Breast epithelium (tissue), 4 donors: ENCODE measurements at regions not wholly inside any gene's neighbourhood (a gene's known extent, or its start where the extent isn't known, plus 50 kb on each side); places are given as distances from the start of the nearest gene placed in this dataset.

ENCODE experiments used
- DNase-seq, 2 donors: peaks; one replicate each; pipeline ENCODE4 v3.0.0-alpha.2; 2019; ENCODE audit warnings: low spot score in 2 of 2
- H3K27ac ChIP-seq, 2 donors: fragments of 200-600 bp; sonication (generic) in 1 of 2; one replicate each; pipeline ENCODE4 v1.5.1; 2016 to 2019; ENCODE audit warnings: mild to moderate bottlenecking in 1 of 2
- H3K27me3 ChIP-seq, 2 donors: fragments of 200-600 bp; sonication (generic) in 1 of 2; one replicate each; pipeline versions ENCODE4 v1.5.1 to v1.6.0; 2017 to 2019; ENCODE audit warnings: control low read depth in 1 of 2, mild to moderate bottlenecking in 1 of 2
- H3K36me3 ChIP-seq: fragments of 200-600 bp; one replicate; pipeline ENCODE4 v1.5.1; 2019
- H3K4me1 ChIP-seq, 2 donors: fragments of 200-600 bp; sonication (generic); one replicate each; pipeline ENCODE4 v1.5.1; 2016 to 2019; ENCODE audit warnings: control low read depth in 1 of 2
- H3K4me3 ChIP-seq, 3 donors: fragments of 200-600 bp; sonication (generic); 1 replicate in 2 of 3; 2 replicates in 1 of 3; pipeline ENCODE4 v1.5.1; 2016 to 2019; ENCODE audit warnings: mild to moderate bottlenecking in 3 of 3, moderate library complexity in 2 of 3
- H3K9me3 ChIP-seq, 2 donors: fragments of 200-600 bp; sonication (generic) in 1 of 2; one replicate each; pipeline ENCODE4 v1.5.1; 2016 to 2019; ENCODE audit warnings: control low read depth in 1 of 2
- POLR2A ChIP-seq: fragments of 450-650 bp; IDR thresholded peaks from one replicate; pipeline ENCODE4 v1.6.1; 2016; ENCODE audit warnings: antibody characterized with exemption, mild to moderate bottlenecking, moderate library complexity
- POLR2AphosphoS5 ChIP-seq, 3 donors: sonication (generic); formaldehyde crosslinking; IDR thresholded peaks; one replicate each; pipeline ENCODE4 v1.6.1; 2017; ENCODE audit warnings: antibody characterized with exemption in 3 of 3
- intact Hi-C: fragments of 100-400 bp; cut with DNase I; formaldehyde crosslinking; loops from one replicate; pipeline ENCODE4 v1.15.1; 2023; ENCODE audit warnings: low total_unique reads
- TF ChIP-seq, protein P1 (sequence below), 3 donors: fragments of 450-650 bp; IDR thresholded peaks; one replicate each; pipeline ENCODE4 v1.5.1; 2016 to 2017; ENCODE audit warnings: antibody characterized with exemption in 3 of 3, mild to moderate bottlenecking in 3 of 3, moderate library complexity in 3 of 3

DNA sequence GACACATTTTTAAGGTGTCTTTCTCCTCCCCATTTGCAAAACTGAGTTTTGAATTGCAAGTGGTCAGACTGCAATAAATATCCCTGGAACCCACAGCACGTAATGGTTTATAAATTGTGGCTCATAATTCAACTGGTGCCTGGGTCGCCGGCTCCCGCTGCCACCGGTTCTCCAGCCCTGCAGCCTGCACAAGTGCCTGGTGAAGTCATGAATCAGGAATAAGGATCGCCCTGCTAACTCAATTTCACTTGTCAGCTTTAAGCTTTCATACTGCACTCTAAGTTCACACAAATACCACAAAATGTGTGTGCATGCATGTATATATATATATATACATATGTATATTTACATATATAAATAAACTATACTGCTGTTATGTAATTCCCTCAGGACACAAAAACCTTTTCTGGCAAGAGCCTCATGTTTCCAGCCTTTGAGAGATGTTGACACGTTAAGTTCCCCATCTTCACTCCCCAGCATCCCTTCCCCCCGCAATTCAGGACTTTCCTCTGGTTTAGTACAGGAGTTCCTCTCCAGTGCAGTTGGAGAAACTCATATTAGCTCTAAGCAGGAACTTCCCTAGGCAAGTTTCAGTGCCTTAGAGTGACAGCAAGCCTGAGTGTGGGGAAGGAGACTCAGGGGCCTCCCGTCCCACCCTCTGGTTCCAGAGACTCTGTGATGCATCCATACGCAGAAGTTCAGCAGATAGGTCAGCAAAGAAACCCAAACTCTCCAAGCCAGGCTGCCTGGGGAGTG, 129.2 kb upstream of the UNC5B start:
- Histone ChIP-seq H3K36me3 (no peaks in the 10 kb centered on the region), H3K27me3 (no peaks in the 10 kb centered on the region), H3K4me3 (no peak overlapping the region), H3K9me3 (no peaks in the 10 kb centered on the region), H3K4me1 (no peaks in the 10 kb centered on the region), H3K27ac (no peak overlapping the region)
- no peak for DNase-seq
- intact Hi-C loops = no loop called here
- TF ChIP-seq POLR2A (no peak), POLR2AphosphoS5 (IDR thresholded peaks at IDR 0.05) (no peak)
- TF ChIP-seq, protein P1, sequence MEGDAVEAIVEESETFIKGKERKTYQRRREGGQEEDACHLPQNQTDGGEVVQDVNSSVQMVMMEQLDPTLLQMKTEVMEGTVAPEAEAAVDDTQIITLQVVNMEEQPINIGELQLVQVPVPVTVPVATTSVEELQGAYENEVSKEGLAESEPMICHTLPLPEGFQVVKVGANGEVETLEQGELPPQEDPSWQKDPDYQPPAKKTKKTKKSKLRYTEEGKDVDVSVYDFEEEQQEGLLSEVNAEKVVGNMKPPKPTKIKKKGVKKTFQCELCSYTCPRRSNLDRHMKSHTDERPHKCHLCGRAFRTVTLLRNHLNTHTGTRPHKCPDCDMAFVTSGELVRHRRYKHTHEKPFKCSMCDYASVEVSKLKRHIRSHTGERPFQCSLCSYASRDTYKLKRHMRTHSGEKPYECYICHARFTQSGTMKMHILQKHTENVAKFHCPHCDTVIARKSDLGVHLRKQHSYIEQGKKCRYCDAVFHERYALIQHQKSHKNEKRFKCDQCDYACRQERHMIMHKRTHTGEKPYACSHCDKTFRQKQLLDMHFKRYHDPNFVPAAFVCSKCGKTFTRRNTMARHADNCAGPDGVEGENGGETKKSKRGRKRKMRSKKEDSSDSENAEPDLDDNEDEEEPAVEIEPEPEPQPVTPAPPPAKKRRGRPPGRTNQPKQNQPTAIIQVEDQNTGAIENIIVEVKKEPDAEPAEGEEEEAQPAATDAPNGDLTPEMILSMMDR (IDR thresholded peaks at IDR 0.05) = no peak

DNA sequence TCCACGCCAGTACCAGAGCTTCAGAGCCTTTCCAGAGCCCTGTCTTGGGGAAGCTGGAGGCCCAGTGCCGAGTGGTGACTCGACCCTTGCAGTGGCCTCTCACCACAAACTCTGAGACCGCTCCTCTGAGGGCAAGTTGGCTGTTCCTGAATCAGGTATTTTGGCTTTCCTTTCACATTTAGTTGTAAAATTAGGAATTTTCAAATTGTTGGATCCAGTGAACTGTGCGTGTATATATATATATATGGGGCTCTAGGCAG, 128.7 kb upstream of the UNC5B start:
- H3K4me1 ChIP-seq = no peaks in the 10 kb centered on the region
- intact Hi-C loops = no loop called here
- no peak overlapping the region for H3K27ac ChIP-seq
- no peaks in the 10 kb centered on the region for H3K9me3 ChIP-seq
- no peaks in the 10 kb centered on the region for H3K36me3 ChIP-seq
- no peak overlapping the region for H3K4me3 ChIP-seq
- DNase-seq = no peak
- TF ChIP-seq, protein P1 (IDR thresholded peaks at IDR 0.05) = no peak
- TF ChIP-seq POLR2AphosphoS5 (IDR thresholded peaks at IDR 0.05) (no peak), POLR2A (no peak)
- H3K27me3 ChIP-seq = no peaks in the 10 kb centered on the region

DNA sequence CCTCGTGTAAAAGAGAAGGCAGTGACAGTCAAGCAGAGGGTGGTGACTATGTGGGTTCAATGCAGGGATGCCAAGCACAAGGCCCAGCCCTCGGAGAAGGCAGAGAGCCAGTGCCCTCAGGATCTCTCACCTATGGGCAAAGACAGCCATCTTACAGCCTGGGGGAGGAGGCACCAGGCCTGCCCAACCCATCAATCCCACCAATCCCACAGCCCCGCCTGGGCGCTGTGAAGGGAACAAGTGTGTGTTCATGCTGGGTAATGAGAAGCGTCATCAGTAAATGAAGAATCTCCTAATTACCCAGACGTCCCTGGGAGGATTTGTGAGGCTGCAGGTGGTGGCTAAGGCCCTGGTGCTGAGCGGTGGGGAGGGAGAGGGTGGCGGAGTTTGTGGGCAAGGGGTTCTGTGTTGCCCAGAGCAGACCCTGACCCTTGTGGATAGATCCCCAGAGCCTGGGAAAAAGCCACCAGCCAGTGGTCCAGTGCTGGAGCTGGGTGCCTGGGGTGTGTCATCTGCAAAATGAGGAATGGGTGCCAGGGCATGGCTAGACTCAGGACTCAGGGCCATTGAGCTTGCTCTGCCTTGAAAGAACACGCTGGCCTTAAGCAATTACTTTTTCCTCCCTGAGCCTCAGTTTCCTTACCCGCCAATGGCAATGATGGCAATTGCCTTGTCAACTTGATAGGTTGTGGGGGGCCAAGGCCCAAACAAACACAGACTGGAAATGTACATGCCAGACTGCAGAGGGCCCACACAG, 128.1 kb upstream of the UNC5B start:
- peak in 1 of 2 donors; percentile 14 for DNase-seq
- TF ChIP-seq, protein P1 (IDR thresholded peaks at IDR 0.05) = no peak
- no peak for TF ChIP-seq POLR2A
- TF ChIP-seq POLR2AphosphoS5 (IDR thresholded peaks at IDR 0.05) = no peak
- intact Hi-C loops = no loop called here
- Histone ChIP-seq H3K27ac (no peak overlapping the region), H3K27me3 (no peaks in the 10 kb centered on the region), H3K9me3 (no peaks in the 10 kb centered on the region), H3K36me3 (no peaks in the 10 kb centered on the region), H3K4me3 (no peak overlapping the region), H3K4me1 (no peaks in the 10 kb centered on the region)

DNA sequence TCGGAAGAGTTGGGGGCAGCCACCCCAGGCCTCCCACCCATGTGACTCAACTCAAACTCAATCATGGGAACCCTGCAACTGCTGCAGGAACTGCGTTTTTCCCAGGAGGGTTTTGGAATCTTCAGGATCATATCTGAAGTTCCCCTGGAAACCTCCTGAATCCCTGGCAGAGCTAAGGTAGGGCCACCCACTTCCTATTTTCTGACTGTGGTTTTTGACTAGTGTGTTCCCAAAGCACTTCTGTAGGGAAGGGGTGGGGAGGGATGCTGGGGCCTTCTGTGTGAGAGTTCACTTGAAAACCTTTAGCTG, 127.6 kb upstream of the UNC5B start:
- H3K27ac ChIP-seq = no peak overlapping the region
- no peak for TF ChIP-seq POLR2AphosphoS5 (IDR thresholded peaks at IDR 0.05)
- TF ChIP-seq, protein P1 (IDR thresholded peaks at IDR 0.05) = no peak
- TF ChIP-seq POLR2A = no peak
- DNase-seq = no peak
- H3K9me3 ChIP-seq = no peaks in the 10 kb centered on the region
- H3K4me3 ChIP-seq = no peak overlapping the region
- H3K27me3 ChIP-seq = no peaks in the 10 kb centered on the region
- H3K36me3 ChIP-seq = no peaks in the 10 kb centered on the region
- H3K4me1 ChIP-seq = no peaks in the 10 kb centered on the region
- intact Hi-C loops = no loop called here

DNA sequence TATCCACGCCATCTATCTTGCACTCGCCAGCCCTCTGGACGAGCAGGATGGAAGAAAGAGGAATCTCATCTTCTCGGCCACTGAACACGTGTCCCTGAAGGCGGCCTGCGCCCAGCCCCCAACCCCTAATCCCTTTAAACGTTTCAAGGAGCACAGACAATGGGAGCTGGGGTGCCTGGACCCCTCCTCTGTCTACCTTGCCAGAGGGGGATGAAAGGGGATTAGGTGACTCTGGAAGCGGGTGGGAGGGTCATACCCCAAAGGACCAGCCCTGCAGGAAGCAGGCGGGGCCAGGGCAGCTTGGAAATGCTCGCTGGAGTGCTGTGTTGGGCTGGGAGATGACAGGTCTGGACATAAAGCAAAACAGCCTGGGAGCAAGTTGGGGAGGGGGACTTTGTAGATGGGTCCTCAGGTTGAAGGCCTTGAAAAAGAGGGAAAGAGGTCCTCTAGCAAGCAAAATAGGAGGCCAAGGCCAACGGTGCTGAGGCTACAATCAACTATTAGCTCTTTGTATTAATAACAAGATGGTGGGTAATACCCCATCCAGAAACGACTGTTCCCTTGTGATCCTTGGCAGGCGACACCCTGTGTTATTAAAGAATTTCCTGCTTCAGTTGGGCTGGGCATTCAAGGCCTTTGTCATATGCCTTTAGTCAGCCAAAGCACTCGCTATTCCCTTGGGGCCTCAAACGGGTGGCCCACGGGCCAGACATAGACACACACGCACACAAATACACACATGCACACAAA, 126.5 kb upstream of the UNC5B start:
- H3K36me3 ChIP-seq = no peaks in the 10 kb centered on the region
- TF ChIP-seq, protein P1 (IDR thresholded peaks at IDR 0.05) = no peak
- no peak for TF ChIP-seq POLR2AphosphoS5 (IDR thresholded peaks at IDR 0.05)
- peak in 1 of 2 donors; percentile 6 for DNase-seq
- no peaks in the 10 kb centered on the region for H3K4me1 ChIP-seq
- H3K4me3 ChIP-seq = no peak overlapping the region
- intact Hi-C loops = no loop called here
- no peaks in the 10 kb centered on the region for H3K9me3 ChIP-seq
- H3K27me3 ChIP-seq = no peaks in the 10 kb centered on the region
- H3K27ac ChIP-seq = no peak overlapping the region
